Putamen (tissue), 1 donor: ENCODE measurements at regions not wholly inside any gene's neighbourhood (a gene's known extent, or its start where the extent isn't known, plus 50 kb on each side); places are given as distances from the start of the nearest gene placed in this dataset.
A peak's percentile ranks its signal among the peaks of the same experiment; 100 is the strongest.

Experiments
- DNase-seq: peaks from one replicate; pipeline ENCODE4 v3.0.0-alpha.2; 2016; ENCODE audit warnings: low spot score

DNA sequence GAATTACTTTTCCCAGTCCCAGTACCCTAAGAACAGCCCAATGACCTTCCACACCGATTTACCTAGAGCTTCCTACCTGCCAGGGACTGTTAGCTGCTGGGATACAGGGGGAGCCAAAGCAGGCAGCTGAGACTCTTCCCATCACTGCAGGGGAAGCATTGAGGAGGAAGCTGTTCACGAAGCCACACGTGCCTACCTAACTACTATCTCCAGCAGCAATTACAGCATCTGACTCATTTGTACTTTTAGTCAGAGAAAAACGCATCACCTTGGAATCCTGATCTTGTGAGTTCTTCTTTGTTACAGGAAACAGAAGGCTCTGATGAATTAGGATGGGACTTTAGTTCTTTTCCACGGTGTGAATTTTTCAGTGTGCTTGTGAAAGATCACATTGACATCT is 113.7 kb upstream of the DHX40 start:
- DNase-seq: peak; percentile 62

- no peak for DNase-seq
Observed at GRCh38 chr17:59454633-59455105, 110.7 kb upstream of the DHX40 start.

DNA sequence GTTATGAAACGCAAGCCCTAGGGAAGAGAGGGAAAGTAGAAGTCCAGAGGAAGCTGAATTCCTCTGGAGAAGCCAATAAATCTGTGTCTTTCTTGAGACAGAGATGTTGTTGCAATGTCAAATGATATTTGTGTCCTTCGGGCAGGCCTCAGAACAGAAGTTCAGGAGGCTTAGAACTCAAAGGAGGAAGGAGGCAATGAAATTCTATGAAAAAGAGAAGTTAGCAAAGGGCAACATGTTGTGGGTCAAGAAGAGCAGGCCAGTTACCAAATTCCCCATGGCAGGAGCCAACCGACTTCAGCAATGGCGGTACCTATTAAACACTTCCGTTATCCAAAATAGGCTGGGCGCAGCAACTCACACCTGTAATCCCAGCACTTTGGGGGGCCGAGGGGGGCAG is 109.0 kb upstream of the DHX40 start:
- DNase-seq: no peak

DNA sequence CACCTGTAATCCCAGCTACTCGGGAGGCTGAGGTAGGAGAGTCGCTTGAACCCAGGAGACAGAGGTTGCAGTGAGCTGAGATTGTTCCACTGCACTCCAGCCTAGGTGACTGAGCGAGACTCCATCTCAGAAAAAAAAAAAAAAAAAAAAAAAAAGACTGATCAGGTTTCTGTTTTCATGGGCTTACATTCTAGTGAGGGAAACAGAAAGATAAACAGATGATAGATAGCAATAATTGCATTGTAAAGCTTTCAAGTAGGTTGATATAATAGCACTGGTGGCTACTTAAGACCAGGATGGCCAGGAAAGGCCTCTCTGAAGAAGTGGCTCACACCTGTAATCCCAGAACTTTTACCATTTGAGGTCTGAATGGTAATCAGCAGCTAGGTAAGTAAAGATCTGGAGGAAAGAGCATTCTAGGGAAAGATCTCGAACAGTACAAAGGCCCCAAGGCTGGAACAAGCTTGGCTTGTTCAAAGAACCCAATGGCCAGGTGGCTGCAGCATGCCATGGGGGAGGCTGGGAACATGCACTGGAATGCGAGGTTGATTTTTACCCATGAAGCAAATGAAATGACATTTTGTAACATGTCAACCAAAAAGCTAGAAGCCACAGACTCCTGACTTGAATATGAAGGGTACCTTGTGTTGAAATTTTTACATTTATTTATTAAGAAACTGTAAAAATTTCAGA is 108.3 kb upstream of the DHX40 start:
- no peak for DNase-seq

DNA sequence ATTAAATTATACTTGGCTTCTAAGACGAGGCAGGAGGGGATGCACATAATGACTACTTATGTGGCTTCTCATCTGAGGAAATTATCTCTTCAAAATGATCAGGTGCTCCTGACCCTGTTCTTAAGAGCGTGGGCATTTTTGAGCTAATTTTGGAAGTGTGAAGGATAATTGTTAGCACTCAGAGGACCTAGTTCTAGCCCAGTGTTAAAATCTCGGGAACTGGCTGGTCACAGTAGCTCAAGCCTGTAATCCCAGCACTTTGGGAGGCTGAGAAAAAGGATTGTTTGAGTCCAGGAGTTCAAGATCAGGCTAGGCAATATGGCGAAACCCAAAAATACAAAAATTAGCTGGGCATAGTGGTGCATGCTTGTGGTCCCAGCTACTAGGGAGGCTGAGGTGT is 103.0 kb upstream of the DHX40 start:
- DNase-seq: no peak

GRCh38 chr17:59464246-59464645 is 101.2 kb upstream of the DHX40 start:
- DNase-seq: no peak

- no peak for DNase-seq
Observed at GRCh38 chr17:59465949-59466307, 99.5 kb upstream of the DHX40 start.

DNA sequence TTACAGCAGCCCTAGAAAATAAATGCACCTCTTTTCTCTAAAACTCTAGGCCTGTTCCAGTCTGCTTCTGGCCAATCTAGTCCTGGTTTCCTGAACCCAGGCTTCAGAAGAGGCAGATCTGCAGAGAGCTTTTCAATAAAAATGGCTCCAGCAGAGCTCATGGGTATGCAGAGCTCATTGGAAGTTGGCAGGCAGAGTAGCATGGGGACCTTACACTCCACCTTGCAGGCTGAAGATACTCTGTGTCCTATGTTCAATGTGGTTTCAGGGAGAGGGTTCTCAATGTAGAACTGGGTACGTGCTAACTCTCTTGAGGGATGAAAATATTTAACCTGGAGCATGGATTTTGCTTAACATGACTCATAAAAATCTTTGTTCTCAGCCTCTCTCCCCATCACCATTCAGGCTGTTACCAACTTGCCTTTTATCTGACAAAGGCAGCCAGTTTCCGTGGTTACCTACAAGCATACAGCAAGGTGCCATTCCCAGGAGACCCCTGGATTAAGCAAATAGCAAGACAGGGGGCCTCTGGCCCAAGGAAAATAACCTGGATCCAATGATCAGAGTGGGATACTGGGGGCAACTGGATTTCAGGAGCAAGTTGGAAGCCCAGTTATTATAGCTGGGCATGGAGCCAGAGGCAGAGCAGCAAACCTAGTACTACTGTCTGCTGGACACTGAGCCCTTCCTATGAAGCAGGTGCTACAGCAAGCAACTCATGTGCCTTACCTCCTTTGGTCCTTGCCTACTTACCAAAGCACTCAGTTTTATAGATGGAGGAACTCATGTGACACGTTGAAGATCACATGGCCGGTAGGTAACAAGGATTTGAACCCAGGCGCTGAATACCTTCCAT is 98.2 kb upstream of the DHX40 start:
- DNase-seq: no peak

- no peak for DNase-seq
Observed at GRCh38 chr17:59469786-59470485, 95.5 kb upstream of the DHX40 start.

GRCh38 chr17:59470624-59471297 is 94.6 kb upstream of the DHX40 start:
- no peak for DNase-seq

- no peak for DNase-seq
Observed at GRCh38 chr17:59476413-59476812, 89.0 kb upstream of the DHX40 start.

DNA sequence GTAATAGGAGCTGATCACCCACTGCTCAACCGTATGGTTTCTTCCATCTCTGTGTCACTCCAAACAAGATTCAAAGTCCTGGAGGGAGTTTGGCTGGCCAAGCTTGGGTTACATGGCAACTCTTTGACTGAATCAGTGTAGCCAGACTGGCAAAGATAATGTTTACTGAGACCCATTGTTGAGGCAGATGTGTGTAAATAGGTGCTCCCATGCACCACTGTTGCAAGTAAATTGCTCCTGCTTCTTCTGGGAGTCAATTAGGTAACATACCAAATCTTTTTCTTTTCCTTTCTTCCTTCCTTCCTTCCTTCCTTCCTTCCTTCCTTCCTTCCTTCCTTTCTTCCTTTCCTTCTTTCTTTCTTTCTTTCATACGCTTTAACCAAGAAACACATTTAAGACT is 86.3 kb upstream of the DHX40 start:
- no peak for DNase-seq

- DNase-seq: no peak
Observed at GRCh38 chr17:59483860-59484259, 81.5 kb upstream of the DHX40 start.

- no peak for DNase-seq
Observed at GRCh38 chr17:59485015-59485414, 80.4 kb upstream of the DHX40 start.

GRCh38 chr17:59485946-59486345 is 79.5 kb upstream of the DHX40 start:
- DNase-seq: no peak

GRCh38 chr17:59487161-59487873 is 78.1 kb upstream of the DHX40 start:
- DNase-seq: peak; percentile 42

- DNase-seq: no peak
Observed at GRCh38 chr17:59488805-59489204, 76.6 kb upstream of the DHX40 start.

DNA sequence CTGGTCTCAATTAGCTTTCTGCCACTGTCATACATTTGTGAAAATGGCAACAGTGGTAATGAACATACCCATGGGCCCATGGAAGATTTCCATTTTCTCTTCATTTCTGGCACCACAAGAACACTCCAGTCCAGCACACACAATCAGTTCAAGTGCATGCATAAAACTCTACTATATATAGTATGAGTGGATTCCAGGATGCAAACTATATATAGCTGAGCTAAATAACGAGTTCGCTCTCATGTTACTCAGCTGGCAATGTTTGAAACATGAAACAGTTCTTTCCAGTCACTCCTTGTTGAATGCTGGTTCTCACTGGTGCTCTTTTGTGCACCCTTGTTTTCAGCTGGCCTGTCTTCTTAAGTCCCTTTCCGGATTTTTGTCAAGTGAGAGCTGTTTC is 75.2 kb upstream of the DHX40 start:
- DNase-seq: no peak

DNA sequence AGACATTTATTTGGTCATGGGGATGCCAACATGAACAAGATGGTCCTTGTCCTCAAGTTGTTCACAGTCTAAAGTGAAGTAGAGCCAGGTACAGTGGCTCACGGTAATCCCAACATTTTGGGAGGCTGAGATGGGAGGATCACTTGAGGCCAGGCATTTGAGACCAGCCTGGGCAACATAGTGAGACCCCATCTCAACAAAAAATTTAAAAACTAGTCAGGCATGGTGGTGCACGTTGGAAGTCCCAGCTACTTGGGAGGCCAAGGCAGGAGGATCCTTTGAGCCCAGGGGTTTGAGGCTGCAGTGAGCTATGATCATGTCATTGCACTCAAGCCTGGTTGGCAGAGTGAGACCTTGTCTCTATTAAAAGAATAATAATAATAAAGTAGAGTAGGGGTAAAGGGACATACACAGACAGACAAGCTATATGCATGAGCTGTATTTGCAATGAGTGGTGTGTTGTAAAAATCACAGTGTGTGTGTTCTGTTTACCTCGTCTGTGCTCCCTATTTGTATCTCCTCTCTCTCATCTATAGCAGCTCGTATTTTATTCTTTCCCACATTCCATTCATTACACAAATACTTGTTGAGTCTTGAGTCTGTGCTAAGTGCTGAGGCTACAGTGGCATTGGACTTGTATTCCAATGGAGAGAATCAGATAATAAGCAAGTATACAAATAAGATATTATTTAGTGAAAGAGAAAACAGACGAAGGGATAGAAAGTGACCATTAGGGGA is 73.9 kb upstream of the DHX40 start:
- no peak for DNase-seq

- no peak for DNase-seq
Observed at GRCh38 chr17:59492091-59492451, 73.3 kb upstream of the DHX40 start.

DNA sequence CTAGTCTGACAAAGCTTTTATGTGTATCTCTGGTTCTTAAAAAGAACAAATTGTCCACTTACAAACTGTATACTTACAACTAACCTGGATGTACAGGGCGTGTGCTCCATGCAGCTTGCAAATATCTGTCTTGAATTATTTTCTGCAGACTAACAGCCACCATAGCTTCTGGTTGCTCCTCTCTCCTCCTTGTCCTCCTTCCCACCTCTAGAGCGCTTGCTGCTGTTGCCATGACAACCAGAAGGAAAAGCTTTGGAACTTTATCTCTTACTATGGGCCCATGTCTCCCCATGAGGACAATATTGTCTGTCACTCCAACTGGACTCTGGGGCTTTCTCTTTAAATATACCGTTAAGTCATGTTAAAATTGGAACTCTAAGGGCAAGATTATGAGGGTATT is 71.5 kb upstream of the DHX40 start:
- DNase-seq: peak; percentile 45
